Endodermal cell (in vitro differentiated cells): ENCODE measurements at regions not wholly inside any gene's neighbourhood (a gene's known extent, or its start where the extent isn't known, plus 50 kb on each side); places are given as distances from the start of the nearest gene placed in this dataset.
A peak's percentile ranks its signal among the peaks of the same experiment; 100 is the strongest.

ENCODE experiments used
- DNase-seq: peaks from one replicate; pipeline ENCODE4 v3.0.0-alpha.2; 2017
- H3K27ac ChIP-seq: 2 replicates; pipeline ENCODE4 v1.5.1; 2013; ENCODE audit warnings: mild to moderate bottlenecking, low read depth, low read length, moderate library complexity
- H3K27me3 ChIP-seq: 2 replicates; pipeline ENCODE4 v1.6.1; 2013; ENCODE audit warnings: mild to moderate bottlenecking, low read length, moderate library complexity; ENCODE audit not compliant: insufficient read depth, control insufficient read depth, poor library complexity, severe bottlenecking
- H3K36me3 ChIP-seq: 2 replicates; pipeline ENCODE4 v1.7.0; 2013; ENCODE audit warnings: mild to moderate bottlenecking, low read length, moderate library complexity; ENCODE audit not compliant: control insufficient read depth, insufficient read depth
- H3K4me1 ChIP-seq: one replicate; pipeline ENCODE4 v1.7.0; 2013; ENCODE audit warnings: low read length; ENCODE audit not compliant: control insufficient read depth, insufficient read depth
- H3K4me3 ChIP-seq: 2 replicates; pipeline ENCODE4 v1.5.1; 2013; ENCODE audit warnings: mild to moderate bottlenecking, low read length, moderate library complexity
- H3K9ac ChIP-seq: 2 replicates; pipeline ENCODE4 v1.6.1; 2013; ENCODE audit warnings: mild to moderate bottlenecking, low read length, moderate library complexity; ENCODE audit not compliant: poor library complexity, severe bottlenecking; ENCODE audit errors: extremely low read depth
- H3K9me3 ChIP-seq: 2 replicates; pipeline ENCODE4 v1.6.1; 2013; ENCODE audit warnings: mild to moderate bottlenecking, low read length, moderate library complexity; ENCODE audit not compliant: control insufficient read depth
- H3K27ac Mint-ChIP-seq: 2 replicates; pipeline ENCODE4 v1.8.0; 2020; ENCODE audit warnings: mixed read lengths
- H3K27me3 Mint-ChIP-seq: 2 replicates; pipeline ENCODE4 v1.8.0; 2021; ENCODE audit warnings: mild to moderate bottlenecking, mixed read lengths; ENCODE audit not compliant: insufficient read depth
- H3K36me3 Mint-ChIP-seq: 2 replicates; pipeline ENCODE4 v1.8.0; 2020; ENCODE audit warnings: low read depth, mixed read lengths
- H3K4me1 Mint-ChIP-seq: 2 replicates; pipeline ENCODE4 v1.8.0; 2020; ENCODE audit warnings: mixed read lengths
- H3K4me3 Mint-ChIP-seq: 2 replicates; pipeline ENCODE4 v1.8.0; 2020; ENCODE audit warnings: mild to moderate bottlenecking, moderate library complexity, mixed read lengths
- H3K9me3 Mint-ChIP-seq: 2 replicates; pipeline ENCODE4 v1.8.0; 2020; ENCODE audit warnings: mild to moderate bottlenecking, mixed read lengths
- CTCF ChIP-seq: fragments of 200-600 bp; sonication (generic); conservative IDR thresholded peaks from 2 replicates; pipeline ENCODE4 v1.5.0; 2021; ENCODE audit warnings: antibody characterized with exemption, mild to moderate bottlenecking
- WGBS, 2 experiments: methylation state at CpG; one replicate each; pipeline versions ENCODE4 v1.1.5 to v1.1.7; 2013; ENCODE audit warnings: missing lambda C conversion rate in 2 of 2, mixed read lengths in 1 of 2; ENCODE audit not compliant: insufficient coverage in 1 of 2, insufficient read length in 1 of 2; 5-methylcytosine and 5-hydroxymethylcytosine counted together

GRCh38 chr2:84290537-84290936 is 168.5 kb downstream of the SUCLG1 start:
- WGBS, 2 experiments = 95 to 96% methylated on average over 18 to 29 of the region's 29 CpGs
- Mint-ChIP-seq H3K4me1 (no peaks in the 10 kb centered on the region), H3K27ac (no peak overlapping the region), H3K27me3 (no peaks in the 10 kb centered on the region), H3K36me3 (no peaks in the 10 kb centered on the region), H3K9me3 (no peaks in the 10 kb centered on the region), H3K4me3 (no peak overlapping the region)
- Histone ChIP-seq H3K9me3 (no peaks in the 10 kb centered on the region), H3K27ac (no peak overlapping the region), H3K9ac (no peak overlapping the region), H3K36me3 (no peaks in the 10 kb centered on the region), H3K4me1 (no peaks in the 10 kb centered on the region), H3K27me3 (no peaks in the 10 kb centered on the region), H3K4me3 (no peak overlapping the region)
- no peak for DNase-seq
- no peak for TF ChIP-seq CTCF

GRCh38 chr2:84288293-84288692 is 170.8 kb downstream of the SUCLG1 start:
- H3K36me3 Mint-ChIP-seq = no peaks in the 10 kb centered on the region
- Histone ChIP-seq H3K27ac (no peak overlapping the region), H3K9ac (no peak overlapping the region), H3K36me3 (no peaks in the 10 kb centered on the region), H3K4me1 (no peaks in the 10 kb centered on the region), H3K27me3 (no peaks in the 10 kb centered on the region), H3K9me3 (no peaks in the 10 kb centered on the region), H3K4me3 (no peak overlapping the region)
- H3K4me1 Mint-ChIP-seq = peaks cover 4% of the 10 kb centered on the region
- no peak overlapping the region for H3K27ac Mint-ChIP-seq
- 82 to 94% methylated on average over 2 to 3 of the region's 3 CpGs for WGBS, 2 experiments
- H3K9me3 Mint-ChIP-seq = no peaks in the 10 kb centered on the region
- peak; percentile 49 for DNase-seq
- no peak for TF ChIP-seq CTCF
- no peaks in the 10 kb centered on the region for H3K27me3 Mint-ChIP-seq
- H3K4me3 Mint-ChIP-seq = no peak overlapping the region

- Mint-ChIP-seq H3K4me1 (peaks cover 4% of the 10 kb centered on the region), H3K9me3 (no peaks in the 10 kb centered on the region), H3K27ac (no peak overlapping the region), H3K4me3 (no peak overlapping the region), H3K36me3 (no peaks in the 10 kb centered on the region), H3K27me3 (no peaks in the 10 kb centered on the region)
- no peak for TF ChIP-seq CTCF
- no peaks in the 10 kb centered on the region for H3K9me3 ChIP-seq
- DNase-seq = no peak
- no peak overlapping the region for H3K27ac ChIP-seq
- H3K9ac ChIP-seq = no peak overlapping the region
- H3K4me1 ChIP-seq = no peaks in the 10 kb centered on the region
- H3K27me3 ChIP-seq = no peaks in the 10 kb centered on the region
- WGBS, 2 experiments = 94 to 95% methylated on average over 3 to 4 of the region's 4 CpGs
- H3K36me3 ChIP-seq = no peaks in the 10 kb centered on the region
- no peak overlapping the region for H3K4me3 ChIP-seq
Measured at GRCh38 chr2:84286878-84287277, 172.2 kb downstream of the SUCLG1 start.
